ENCODE measurements at regions not wholly inside any gene's neighbourhood (a gene's known extent, or its start where the extent isn't known, plus 50 kb on each side); places are given as distances from the start of the nearest gene placed in this dataset.

DNA sequence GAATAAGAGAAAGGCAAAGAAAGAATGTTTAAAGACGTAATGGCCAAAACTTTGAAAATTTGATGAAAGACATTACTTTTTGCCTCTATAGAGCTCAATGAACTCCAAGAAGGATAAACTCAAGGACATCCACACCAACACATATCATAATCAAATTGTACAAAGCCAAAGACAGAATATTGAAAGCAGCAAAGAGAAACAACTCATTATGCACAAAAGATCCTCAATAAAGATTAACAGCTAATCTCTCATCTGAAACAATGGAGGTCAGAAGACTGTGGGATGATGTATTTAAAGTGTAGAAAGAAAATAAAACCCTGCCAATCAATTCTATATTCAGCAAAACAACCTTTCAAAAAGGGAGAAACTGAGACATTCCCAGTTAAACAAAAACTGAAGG is 129.1 kb upstream of the TEX13D start:
- no peak for TF ChIP-seq CTCF (IDR thresholded peaks at IDR 0.05)
- TF ChIP-seq EZH2 (IDR thresholded peaks at IDR 0.05): no peak
- TF ChIP-seq EZH2phosphoT487 (IDR thresholded peaks at IDR 0.05): no peak
